ENCODE measurements at regions not wholly inside any gene's neighbourhood (a gene's known extent, or its start where the extent isn't known, plus 50 kb on each side); places are given as distances from the start of the nearest gene placed in this dataset.

DNA sequence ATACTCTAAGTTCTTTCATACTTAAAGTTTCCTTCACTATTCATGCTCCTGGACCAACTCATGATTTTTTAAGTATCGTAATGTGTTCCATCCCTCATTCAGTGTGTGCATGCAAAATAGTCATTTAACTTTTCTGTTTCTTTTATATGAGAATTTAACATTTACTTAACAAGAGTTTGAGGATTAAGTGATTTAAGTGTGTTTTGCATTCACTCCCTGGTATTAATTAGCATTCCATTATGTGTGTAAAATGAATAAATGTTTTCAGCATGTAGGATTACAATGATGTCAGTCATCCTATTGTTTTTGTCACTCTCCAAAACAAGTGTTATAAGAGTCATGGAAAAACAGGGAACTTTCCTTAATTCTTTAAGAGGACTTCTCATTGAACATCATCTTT lies 457.7 kb downstream of the IPMK start:
- intact Hi-C loops (cut with DNase I): no loop called here
- ATAC-seq: no peak
- no peaks in the 10 kb centered on the region for H3K27me3 ChIP-seq
- H3K9me3 ChIP-seq: no peaks in the 10 kb centered on the region
- H3K27ac ChIP-seq: no peak overlapping the region
- no peak for DNase-seq
- H3K4me1 ChIP-seq: no peaks in the 10 kb centered on the region
- WGBS (ENCODE audit: insufficient coverage, low coverage, low lambda C conversion rate, missing lambda C conversion rate): 79% methylated on average over 1 of the region's 1 CpG
- no peak overlapping the region for H3K4me3 ChIP-seq
- no peaks in the 10 kb centered on the region for H3K36me3 ChIP-seq
- TF ChIP-seq POLR2A (IDR thresholded peaks at IDR 0.05): no peak
- TF ChIP-seq, protein P1, sequence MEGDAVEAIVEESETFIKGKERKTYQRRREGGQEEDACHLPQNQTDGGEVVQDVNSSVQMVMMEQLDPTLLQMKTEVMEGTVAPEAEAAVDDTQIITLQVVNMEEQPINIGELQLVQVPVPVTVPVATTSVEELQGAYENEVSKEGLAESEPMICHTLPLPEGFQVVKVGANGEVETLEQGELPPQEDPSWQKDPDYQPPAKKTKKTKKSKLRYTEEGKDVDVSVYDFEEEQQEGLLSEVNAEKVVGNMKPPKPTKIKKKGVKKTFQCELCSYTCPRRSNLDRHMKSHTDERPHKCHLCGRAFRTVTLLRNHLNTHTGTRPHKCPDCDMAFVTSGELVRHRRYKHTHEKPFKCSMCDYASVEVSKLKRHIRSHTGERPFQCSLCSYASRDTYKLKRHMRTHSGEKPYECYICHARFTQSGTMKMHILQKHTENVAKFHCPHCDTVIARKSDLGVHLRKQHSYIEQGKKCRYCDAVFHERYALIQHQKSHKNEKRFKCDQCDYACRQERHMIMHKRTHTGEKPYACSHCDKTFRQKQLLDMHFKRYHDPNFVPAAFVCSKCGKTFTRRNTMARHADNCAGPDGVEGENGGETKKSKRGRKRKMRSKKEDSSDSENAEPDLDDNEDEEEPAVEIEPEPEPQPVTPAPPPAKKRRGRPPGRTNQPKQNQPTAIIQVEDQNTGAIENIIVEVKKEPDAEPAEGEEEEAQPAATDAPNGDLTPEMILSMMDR (IDR thresholded peaks at IDR 0.05): no peak

DNA sequence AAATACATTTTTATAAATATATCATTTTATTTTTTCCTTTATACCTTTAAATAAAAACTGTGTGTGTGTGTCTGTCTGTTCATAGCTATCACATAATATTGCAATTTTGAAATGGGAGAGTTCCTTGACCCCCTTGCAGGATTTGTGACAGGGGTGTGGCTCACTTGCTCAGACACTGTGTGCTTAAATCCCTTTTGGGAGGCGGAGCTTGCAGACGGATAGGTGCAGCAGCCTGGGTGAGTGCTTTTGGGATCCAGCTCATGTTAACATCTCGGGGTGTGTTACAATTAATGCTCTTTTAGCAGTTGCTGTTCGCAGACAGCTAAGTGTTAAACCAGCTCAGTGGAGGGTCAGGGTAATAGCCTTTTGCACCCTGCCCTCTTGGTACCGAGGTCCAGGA lies 459.8 kb downstream of the IPMK start:
- H3K27ac ChIP-seq: no peak overlapping the region
- no peak for ATAC-seq

DNA sequence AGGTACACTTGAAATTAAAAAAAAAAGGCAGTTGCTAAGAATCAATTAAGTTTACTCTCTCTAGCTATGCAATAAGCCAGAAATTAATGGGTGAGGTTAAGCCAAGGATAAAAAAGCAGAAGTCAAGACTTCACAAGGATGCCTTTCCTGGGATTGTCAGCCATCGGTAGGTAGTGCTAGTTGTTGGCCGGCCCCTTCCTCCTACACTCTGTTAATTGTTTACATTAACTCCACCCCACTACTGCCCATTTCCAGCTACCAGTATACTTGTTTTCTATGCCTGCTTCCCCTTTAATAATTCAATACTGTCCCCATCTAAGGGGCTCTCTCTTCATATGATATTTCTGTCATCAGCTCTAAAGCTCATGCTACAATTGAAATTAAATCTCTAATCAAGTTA lies 461.0 kb downstream of the IPMK start:
- Histone ChIP-seq H3K36me3 (no peaks in the 10 kb centered on the region), H3K9me3 (no peaks in the 10 kb centered on the region), H3K4me3 (no peak overlapping the region), H3K27ac (no peak overlapping the region), H3K4me1 (no peaks in the 10 kb centered on the region), H3K27me3 (no peaks in the 10 kb centered on the region)
- TF ChIP-seq POLR2A (IDR thresholded peaks at IDR 0.05): no peak
- no peak for ATAC-seq
- intact Hi-C loops (cut with DNase I): no loop called here
- WGBS (ENCODE audit: insufficient coverage, low coverage, low lambda C conversion rate, missing lambda C conversion rate): 81% methylated on average over 2 of the region's 2 CpGs
- DNase-seq: no peak

More for the DNA sequence above, 459.8 kb downstream of the IPMK start:
- no peaks in the 10 kb centered on the region for H3K9me3 ChIP-seq
- no peak for TF ChIP-seq POLR2A (IDR thresholded peaks at IDR 0.05)
- TF ChIP-seq, protein P1 (IDR thresholded peaks at IDR 0.05): no peak
- H3K36me3 ChIP-seq: no peaks in the 10 kb centered on the region
- no peaks in the 10 kb centered on the region for H3K4me1 ChIP-seq
- intact Hi-C loops (cut with DNase I): no loop called here
- WGBS (ENCODE audit: insufficient coverage, low coverage, low lambda C conversion rate, missing lambda C conversion rate): 59% methylated on average over 4 of the region's 5 CpGs
- no peak for DNase-seq
- H3K27me3 ChIP-seq: no peaks in the 10 kb centered on the region
- no peak overlapping the region for H3K4me3 ChIP-seq

DNA sequence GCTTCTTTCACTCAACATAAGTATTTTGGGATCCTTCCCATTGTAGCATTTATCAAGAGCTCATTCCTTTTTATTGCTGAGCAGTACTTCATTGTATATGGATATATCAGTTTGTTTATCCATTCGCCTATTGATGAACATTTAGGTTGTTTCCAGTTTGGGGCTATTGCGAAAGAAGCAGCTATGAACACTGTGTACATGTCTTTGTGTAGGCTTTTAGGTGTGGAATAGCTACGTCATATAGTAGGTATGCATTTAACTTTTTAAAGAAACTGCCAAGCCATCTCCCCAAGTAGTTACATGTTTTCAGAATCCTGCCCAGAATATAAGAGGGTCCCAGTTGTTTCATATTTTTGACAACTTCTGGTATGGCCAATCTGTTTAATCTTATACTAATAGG lies 468.1 kb downstream of the IPMK start:
- H3K9me3 ChIP-seq: no peaks in the 10 kb centered on the region
- DNase-seq (no peak), ATAC-seq (no peak)
- TF ChIP-seq, protein P1 (IDR thresholded peaks at IDR 0.05): no peak
- no peak for TF ChIP-seq POLR2A (IDR thresholded peaks at IDR 0.05)
- no peaks in the 10 kb centered on the region for H3K27me3 ChIP-seq
- 87% methylated on average over 3 of the region's 3 CpGs for WGBS (ENCODE audit: insufficient coverage, low coverage, low lambda C conversion rate, missing lambda C conversion rate)
- H3K27ac ChIP-seq: no peak overlapping the region
- no peaks in the 10 kb centered on the region for H3K36me3 ChIP-seq
- H3K4me3 ChIP-seq: no peak overlapping the region
- intact Hi-C loops (cut with DNase I): no loop called here
- no peaks in the 10 kb centered on the region for H3K4me1 ChIP-seq

DNA sequence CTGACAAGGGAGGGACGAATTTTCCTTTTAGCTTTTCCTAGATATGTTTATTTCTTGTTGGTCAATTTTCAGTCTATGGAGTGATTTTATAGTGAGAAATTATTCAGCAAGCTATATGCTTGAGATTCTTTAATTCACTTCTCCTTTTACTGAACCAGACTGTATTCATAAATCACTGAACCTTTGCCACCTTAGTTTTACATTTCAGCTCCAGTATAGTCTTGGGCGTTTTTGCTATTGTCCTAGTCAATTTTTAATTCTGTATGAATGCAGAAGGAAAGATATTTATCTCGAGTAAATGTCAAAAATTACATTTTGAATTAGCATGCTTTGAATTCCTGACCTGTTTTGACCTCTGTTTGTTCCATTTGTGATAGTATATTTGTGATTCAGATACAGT lies 468.9 kb downstream of the IPMK start:
- Histone ChIP-seq H3K4me3 (no peak overlapping the region), H3K9me3 (no peaks in the 10 kb centered on the region), H3K36me3 (no peaks in the 10 kb centered on the region), H3K4me1 (no peaks in the 10 kb centered on the region), H3K27ac (no peak overlapping the region), H3K27me3 (no peaks in the 10 kb centered on the region)
- intact Hi-C loops (cut with DNase I): no loop called here
- ATAC-seq: no peak
- TF ChIP-seq POLR2A (IDR thresholded peaks at IDR 0.05): no peak
- TF ChIP-seq, protein P1 (IDR thresholded peaks at IDR 0.05): no peak
- DNase-seq: no peak
- 30% methylated on average over 3 of the region's 3 CpGs for WGBS (ENCODE audit: insufficient coverage, low coverage, low lambda C conversion rate, missing lambda C conversion rate)
